ENCODE measurements at regions not wholly inside any gene's neighbourhood (a gene's known extent, or its start where the extent isn't known, plus 50 kb on each side); places are given as distances from the start of the nearest gene placed in this dataset.

DNA sequence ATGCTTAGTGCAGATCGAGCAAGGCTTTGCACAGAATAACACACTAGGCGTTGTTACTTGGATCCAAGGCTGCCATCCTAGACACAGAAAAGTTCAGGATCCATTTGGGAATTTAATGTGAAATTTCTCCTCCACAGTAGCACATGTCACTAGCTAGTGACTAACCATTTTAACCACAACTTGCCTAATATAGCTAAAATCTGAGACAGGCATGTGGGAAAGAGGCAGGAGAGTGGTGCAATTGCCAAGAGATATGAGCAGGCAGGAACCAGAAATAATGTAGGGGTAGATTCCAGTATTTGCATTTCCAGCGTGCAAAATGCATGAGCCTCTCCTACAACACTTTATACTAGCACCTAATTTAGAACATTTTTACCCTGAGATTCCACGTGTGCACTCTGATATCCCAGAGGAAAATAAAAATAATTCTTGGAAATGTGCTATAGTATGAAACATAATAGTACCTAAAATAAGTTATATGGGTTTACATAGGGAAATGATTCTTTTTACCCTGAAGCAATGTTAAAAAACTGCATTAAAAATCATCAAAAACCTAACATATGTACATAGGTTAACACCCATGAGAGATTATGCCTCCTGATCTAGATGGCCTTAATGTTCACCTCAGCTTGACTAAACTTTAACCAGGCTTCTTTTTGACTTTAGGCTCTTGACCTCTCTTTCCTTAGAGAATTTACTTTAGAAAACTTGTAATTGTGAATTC lies 1230.6 kb upstream of the NUDT12 start:
- H3K4me3 ChIP-seq (ENCODE audit: low read depth, low read length): no peak overlapping the region
- TF ChIP-seq, protein P1, sequence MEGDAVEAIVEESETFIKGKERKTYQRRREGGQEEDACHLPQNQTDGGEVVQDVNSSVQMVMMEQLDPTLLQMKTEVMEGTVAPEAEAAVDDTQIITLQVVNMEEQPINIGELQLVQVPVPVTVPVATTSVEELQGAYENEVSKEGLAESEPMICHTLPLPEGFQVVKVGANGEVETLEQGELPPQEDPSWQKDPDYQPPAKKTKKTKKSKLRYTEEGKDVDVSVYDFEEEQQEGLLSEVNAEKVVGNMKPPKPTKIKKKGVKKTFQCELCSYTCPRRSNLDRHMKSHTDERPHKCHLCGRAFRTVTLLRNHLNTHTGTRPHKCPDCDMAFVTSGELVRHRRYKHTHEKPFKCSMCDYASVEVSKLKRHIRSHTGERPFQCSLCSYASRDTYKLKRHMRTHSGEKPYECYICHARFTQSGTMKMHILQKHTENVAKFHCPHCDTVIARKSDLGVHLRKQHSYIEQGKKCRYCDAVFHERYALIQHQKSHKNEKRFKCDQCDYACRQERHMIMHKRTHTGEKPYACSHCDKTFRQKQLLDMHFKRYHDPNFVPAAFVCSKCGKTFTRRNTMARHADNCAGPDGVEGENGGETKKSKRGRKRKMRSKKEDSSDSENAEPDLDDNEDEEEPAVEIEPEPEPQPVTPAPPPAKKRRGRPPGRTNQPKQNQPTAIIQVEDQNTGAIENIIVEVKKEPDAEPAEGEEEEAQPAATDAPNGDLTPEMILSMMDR (IDR thresholded peaks at IDR 0.05; ENCODE audit: low read depth, low read length): no peak
- in situ Hi-C loops (cut with HindIII; ENCODE audit: low sequenced_read_pairs): no loop called here
- DNase-seq (ENCODE audit: low read depth, low spot score): peak; percentile 41

DNA sequence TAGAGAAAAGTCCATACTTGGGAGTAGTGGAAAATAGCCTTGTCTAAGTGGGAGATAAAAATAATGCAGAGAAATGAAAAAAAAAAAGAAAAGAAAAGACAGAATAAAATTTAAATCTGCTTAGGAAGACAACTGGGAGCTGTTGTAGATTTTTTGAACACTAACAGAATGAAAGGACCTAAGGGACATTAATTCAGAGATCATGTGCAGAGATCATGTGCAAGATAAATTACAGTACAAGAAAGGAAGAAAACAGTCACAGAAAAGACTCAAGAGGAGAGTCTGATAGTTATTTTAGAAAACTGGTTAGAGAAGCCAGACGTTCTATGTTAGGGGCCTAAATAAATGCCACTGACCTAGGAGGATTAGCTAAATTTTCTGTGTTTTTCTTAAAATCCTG lies 1226.8 kb upstream of the NUDT12 start:
- no peak overlapping the region for H3K4me3 ChIP-seq (ENCODE audit: low read depth, low read length)
- DNase-seq (ENCODE audit: low read depth, low spot score): no peak
- TF ChIP-seq, protein P1 (IDR thresholded peaks at IDR 0.05; ENCODE audit: low read depth, low read length): no peak
- in situ Hi-C loops (cut with HindIII; ENCODE audit: low sequenced_read_pairs): no loop called here

DNA sequence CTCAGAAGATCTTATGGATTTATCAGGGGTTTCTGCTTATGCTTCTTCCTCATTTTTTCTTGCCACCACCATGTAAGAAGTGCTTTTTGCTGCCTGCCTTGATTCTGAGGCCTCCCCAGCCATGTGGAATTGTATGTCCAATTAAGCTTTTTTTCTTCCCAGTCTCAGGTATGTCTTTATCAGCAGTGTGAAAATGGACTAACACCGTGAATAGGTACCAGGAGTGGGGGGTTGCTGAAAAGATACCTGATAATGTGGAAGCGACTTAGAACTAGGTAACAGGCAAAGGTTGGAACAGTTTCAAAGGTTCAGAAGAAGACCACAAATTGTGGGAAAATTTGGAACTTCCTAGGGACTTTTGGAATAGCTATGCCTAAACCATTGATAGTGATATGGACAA lies 1222.5 kb upstream of the NUDT12 start:
- in situ Hi-C loops (cut with HindIII; ENCODE audit: low sequenced_read_pairs): no loop called here
- DNase-seq (ENCODE audit: low read depth, low spot score): no peak
- TF ChIP-seq, protein P1 (IDR thresholded peaks at IDR 0.05; ENCODE audit: low read depth, low read length): no peak
- no peak overlapping the region for H3K4me3 ChIP-seq (ENCODE audit: low read depth, low read length)

DNA sequence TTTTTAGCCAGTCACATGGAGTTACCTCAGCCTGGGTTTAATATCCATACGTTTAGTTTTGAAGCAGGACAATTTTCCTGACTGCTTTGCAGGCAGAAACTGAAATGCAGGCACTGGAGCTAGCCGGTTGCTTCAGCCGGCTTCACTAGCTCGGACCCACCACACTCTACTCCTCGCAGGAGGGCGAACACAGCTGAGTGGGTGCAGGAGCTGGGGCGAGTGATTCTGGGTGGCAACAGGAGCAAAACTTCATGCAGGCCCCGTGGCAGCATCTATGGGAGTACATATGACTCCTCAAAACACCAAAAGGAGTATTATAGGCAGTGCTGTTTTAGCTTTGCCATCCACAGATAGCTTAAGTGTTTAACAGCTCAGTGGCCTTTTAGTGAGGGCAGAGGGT lies 1211.8 kb upstream of the NUDT12 start:
- in situ Hi-C loops (cut with HindIII; ENCODE audit: low sequenced_read_pairs): no loop called here
- TF ChIP-seq, protein P1 (IDR thresholded peaks at IDR 0.05; ENCODE audit: low read depth, low read length): no peak
- no peak overlapping the region for H3K4me3 ChIP-seq (ENCODE audit: low read depth, low read length)
- DNase-seq (ENCODE audit: low read depth, low spot score): no peak

DNA sequence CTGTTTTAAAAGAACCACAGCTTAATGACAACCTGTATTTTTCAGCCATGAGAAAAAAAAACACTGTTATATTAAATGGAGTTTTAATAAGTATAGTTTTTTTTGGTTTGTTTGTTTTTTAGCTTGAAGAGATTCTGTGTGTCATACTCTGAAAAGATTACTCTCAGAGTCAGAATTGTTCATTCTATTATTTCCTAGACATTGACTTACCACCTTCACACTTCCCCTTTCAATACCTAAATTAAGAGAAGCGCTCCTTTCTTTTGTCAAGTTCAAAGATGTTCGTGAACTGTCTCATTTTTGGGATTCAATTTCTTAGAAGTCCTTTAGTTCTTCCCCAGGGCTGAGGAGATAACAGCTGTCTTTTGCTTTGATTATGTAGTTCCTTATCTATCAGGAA lies 1201.6 kb upstream of the NUDT12 start:
- in situ Hi-C loops (cut with HindIII; ENCODE audit: low sequenced_read_pairs): no loop called here
- TF ChIP-seq, protein P1 (IDR thresholded peaks at IDR 0.05; ENCODE audit: low read depth, low read length): no peak
- no peak overlapping the region for H3K4me3 ChIP-seq (ENCODE audit: low read depth, low read length)
- no peak for DNase-seq (ENCODE audit: low read depth, low spot score)

DNA sequence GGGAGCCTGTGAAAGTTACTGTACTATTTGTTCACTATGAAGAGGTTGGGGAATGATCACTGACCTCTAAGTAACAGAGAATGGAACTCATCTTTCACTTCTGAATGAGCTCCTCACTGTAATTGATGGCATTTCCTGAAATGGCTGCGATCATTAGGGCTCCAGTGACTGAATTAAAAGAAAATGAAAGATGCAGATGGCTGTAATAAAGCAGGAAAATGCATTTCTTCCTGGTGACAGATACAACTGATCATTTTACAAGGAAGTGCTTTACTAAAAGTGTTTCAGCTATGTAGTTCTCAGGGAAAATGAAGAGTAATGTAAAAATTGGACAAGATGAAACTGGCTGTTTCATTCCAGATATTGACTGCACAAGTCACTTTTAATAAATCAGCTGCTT lies 1200.6 kb upstream of the NUDT12 start:
- in situ Hi-C loops (cut with HindIII; ENCODE audit: low sequenced_read_pairs): no loop called here
- TF ChIP-seq, protein P1 (IDR thresholded peaks at IDR 0.05; ENCODE audit: low read depth, low read length): no peak
- H3K4me3 ChIP-seq (ENCODE audit: low read depth, low read length): no peak overlapping the region
- DNase-seq (ENCODE audit: low read depth, low spot score): no peak
